ENCODE measurements at regions not wholly inside any gene's neighbourhood (a gene's known extent, or its start where the extent isn't known, plus 50 kb on each side); places are given as distances from the start of the nearest gene placed in this dataset.

GRCh38 chr19:30873691-30874090 lies 475.5 kb downstream of the TSHZ3 start:
- H2AFZ ChIP-seq (ENCODE audit: low read length) = no peak overlapping the region
- no peaks in the 10 kb centered on the region for H4K20me1 ChIP-seq (ENCODE audit: insufficient read depth, low read length)
- no peak overlapping the region for H3K27ac ChIP-seq (ENCODE audit: low read depth, low read length)
- no peaks in the 10 kb centered on the region for H3K36me3 ChIP-seq (ENCODE audit: insufficient read depth, low read length)
- H3K4me3 ChIP-seq (ENCODE audit: insufficient read depth, low read length) = no peak overlapping the region
- no peaks in the 10 kb centered on the region for H3K79me2 ChIP-seq (ENCODE audit: insufficient read depth, low read length)
- H3K4me2 ChIP-seq (ENCODE audit: insufficient read depth, low read length) = no peak overlapping the region
- no peaks in the 10 kb centered on the region for H3K27me3 ChIP-seq (ENCODE audit: insufficient read depth, low read length)
- DNase-seq (ENCODE audit: insufficient read length, low spot score, missing footprints) = no peak
- H3K9me3 ChIP-seq (ENCODE audit: low read depth, low read length) = peaks cover 2% of the 10 kb centered on the region
- TF ChIP-seq, protein P1, sequence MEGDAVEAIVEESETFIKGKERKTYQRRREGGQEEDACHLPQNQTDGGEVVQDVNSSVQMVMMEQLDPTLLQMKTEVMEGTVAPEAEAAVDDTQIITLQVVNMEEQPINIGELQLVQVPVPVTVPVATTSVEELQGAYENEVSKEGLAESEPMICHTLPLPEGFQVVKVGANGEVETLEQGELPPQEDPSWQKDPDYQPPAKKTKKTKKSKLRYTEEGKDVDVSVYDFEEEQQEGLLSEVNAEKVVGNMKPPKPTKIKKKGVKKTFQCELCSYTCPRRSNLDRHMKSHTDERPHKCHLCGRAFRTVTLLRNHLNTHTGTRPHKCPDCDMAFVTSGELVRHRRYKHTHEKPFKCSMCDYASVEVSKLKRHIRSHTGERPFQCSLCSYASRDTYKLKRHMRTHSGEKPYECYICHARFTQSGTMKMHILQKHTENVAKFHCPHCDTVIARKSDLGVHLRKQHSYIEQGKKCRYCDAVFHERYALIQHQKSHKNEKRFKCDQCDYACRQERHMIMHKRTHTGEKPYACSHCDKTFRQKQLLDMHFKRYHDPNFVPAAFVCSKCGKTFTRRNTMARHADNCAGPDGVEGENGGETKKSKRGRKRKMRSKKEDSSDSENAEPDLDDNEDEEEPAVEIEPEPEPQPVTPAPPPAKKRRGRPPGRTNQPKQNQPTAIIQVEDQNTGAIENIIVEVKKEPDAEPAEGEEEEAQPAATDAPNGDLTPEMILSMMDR (IDR thresholded peaks at IDR 0.05; ENCODE audit: extremely low read depth, low read depth, low read length) = no peak
- no peaks in the 10 kb centered on the region for H3K4me1 ChIP-seq (ENCODE audit: insufficient read depth, low read length)

DNA sequence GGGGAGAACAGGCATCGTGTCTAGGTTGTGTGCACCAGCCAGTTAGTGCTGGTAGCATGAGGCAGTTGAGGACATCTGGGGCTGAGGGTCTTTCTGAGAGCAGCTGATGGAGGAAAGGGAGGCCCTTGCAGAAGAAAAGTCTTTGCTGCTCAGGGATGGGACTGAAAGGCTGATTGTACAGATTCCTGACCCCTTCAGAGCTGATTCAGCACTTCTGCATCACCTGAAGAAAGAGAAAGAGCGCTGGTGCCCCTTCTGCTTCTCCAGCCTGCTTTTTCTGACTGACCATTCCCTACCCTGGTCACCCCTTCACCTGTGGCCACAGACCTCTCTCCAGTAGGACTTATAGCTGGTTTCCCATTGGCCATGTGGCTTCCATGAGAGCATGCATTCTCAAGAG lies 476.2 kb downstream of the TSHZ3 start:
- Histone ChIP-seq H3K4me1 (ENCODE audit: insufficient read depth, low read length) (no peaks in the 10 kb centered on the region), H3K9me3 (ENCODE audit: low read depth, low read length) (peaks cover 2% of the 10 kb centered on the region), H3K4me3 (ENCODE audit: insufficient read depth, low read length) (no peak overlapping the region), H2AFZ (ENCODE audit: low read length) (no peak overlapping the region), H4K20me1 (ENCODE audit: insufficient read depth, low read length) (no peaks in the 10 kb centered on the region), H3K27me3 (ENCODE audit: insufficient read depth, low read length) (no peaks in the 10 kb centered on the region), H3K36me3 (ENCODE audit: insufficient read depth, low read length) (no peaks in the 10 kb centered on the region), H3K79me2 (ENCODE audit: insufficient read depth, low read length) (no peaks in the 10 kb centered on the region), H3K4me2 (ENCODE audit: insufficient read depth, low read length) (no peak overlapping the region), H3K27ac (ENCODE audit: low read depth, low read length) (no peak overlapping the region)
- no peak for DNase-seq (ENCODE audit: insufficient read length, low spot score, missing footprints)
- TF ChIP-seq, protein P1 (IDR thresholded peaks at IDR 0.05; ENCODE audit: extremely low read depth, low read depth, low read length) = no peak

DNA sequence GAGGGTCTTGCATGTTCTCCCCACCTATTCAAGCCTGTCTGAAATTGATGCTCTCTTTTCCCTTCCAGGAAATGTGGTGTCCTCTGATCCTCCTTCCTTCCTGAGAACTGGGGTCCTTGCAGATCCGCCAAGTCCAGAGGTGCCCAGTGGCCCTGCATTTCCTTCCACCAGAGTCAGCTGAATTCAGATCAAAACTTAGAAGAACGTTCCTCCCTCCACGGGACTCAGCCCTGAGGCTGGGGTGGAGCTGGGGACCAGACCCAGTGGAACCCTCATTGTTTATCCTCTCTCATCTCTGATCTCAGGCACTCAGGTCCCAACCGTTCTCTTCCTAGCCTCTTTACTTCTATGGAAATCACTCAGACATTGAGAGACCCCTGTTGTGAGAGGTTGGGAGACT lies 477.3 kb downstream of the TSHZ3 start:
- no peak overlapping the region for H3K4me3 ChIP-seq (ENCODE audit: insufficient read depth, low read length)
- TF ChIP-seq, protein P1 (IDR thresholded peaks at IDR 0.05; ENCODE audit: extremely low read depth, low read depth, low read length) = no peak
- no peak overlapping the region for H3K27ac ChIP-seq (ENCODE audit: low read depth, low read length)
- no peaks in the 10 kb centered on the region for H3K4me1 ChIP-seq (ENCODE audit: insufficient read depth, low read length)
- no peaks in the 10 kb centered on the region for H3K36me3 ChIP-seq (ENCODE audit: insufficient read depth, low read length)
- H3K9me3 ChIP-seq (ENCODE audit: low read depth, low read length) = peaks cover 2% of the 10 kb centered on the region
- DNase-seq (ENCODE audit: insufficient read length, low spot score, missing footprints) = no peak
- no peak overlapping the region for H3K4me2 ChIP-seq (ENCODE audit: insufficient read depth, low read length)
- no peaks in the 10 kb centered on the region for H4K20me1 ChIP-seq (ENCODE audit: insufficient read depth, low read length)
- H3K79me2 ChIP-seq (ENCODE audit: insufficient read depth, low read length) = no peaks in the 10 kb centered on the region
- no peaks in the 10 kb centered on the region for H3K27me3 ChIP-seq (ENCODE audit: insufficient read depth, low read length)
- no peak overlapping the region for H2AFZ ChIP-seq (ENCODE audit: low read length)

DNA sequence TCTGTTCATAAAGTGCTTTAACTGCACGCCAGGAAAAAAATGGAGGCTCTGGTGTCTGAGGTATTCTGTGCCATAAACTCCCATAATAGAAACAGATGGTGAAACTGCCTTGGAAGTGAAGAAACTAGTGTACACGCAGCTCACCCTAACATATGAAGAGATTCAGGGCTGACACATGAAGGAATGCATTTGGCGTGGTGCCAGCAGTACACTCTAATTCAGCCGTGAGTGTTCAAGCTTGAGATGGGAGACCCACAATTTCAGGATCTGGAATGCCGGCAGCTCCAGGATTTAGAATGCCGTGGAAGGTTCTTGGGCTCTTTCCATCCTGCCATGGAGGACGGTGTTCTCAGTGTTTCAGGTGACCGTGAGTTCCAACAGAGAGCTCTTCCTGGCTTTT lies 478.4 kb downstream of the TSHZ3 start:
- Histone ChIP-seq H2AFZ (ENCODE audit: low read length) (no peak overlapping the region), H3K27me3 (ENCODE audit: insufficient read depth, low read length) (no peaks in the 10 kb centered on the region), H3K36me3 (ENCODE audit: insufficient read depth, low read length) (no peaks in the 10 kb centered on the region), H3K4me3 (ENCODE audit: insufficient read depth, low read length) (no peak overlapping the region), H3K27ac (ENCODE audit: low read depth, low read length) (no peak overlapping the region), H4K20me1 (ENCODE audit: insufficient read depth, low read length) (no peaks in the 10 kb centered on the region), H3K79me2 (ENCODE audit: insufficient read depth, low read length) (no peaks in the 10 kb centered on the region), H3K4me1 (ENCODE audit: insufficient read depth, low read length) (no peaks in the 10 kb centered on the region), H3K4me2 (ENCODE audit: insufficient read depth, low read length) (no peak overlapping the region), H3K9me3 (ENCODE audit: low read depth, low read length) (peaks cover 2% of the 10 kb centered on the region)
- no peak for DNase-seq (ENCODE audit: insufficient read length, low spot score, missing footprints)
- TF ChIP-seq, protein P1 (IDR thresholded peaks at IDR 0.05; ENCODE audit: extremely low read depth, low read depth, low read length) = no peak
